Keratinocyte (primary cell): ENCODE measurements at regions not wholly inside any gene's neighbourhood (a gene's known extent, or its start where the extent isn't known, plus 50 kb on each side); places are given as distances from the start of the nearest gene placed in this dataset.

Source experiments
- DNase-seq: peaks from one replicate; pipeline ENCODE4 v3.0.0-alpha.2; 2011; ENCODE audit warnings: low read depth, missing footprints, low spot score
- FAIRE-seq: peaks from 2 replicates; lab custom pipeline; 2011; peaks lifted over from hg19 to GRCh38; lab: Jason Lieb, UNC
- H2AFZ ChIP-seq: 2 replicates; pipeline ENCODE4 v1.6.0; 2012; ENCODE audit warnings: low read length, control low read depth, inconsistent platforms; ENCODE audit not compliant: control insufficient read depth
- H3K27ac ChIP-seq: 2 replicates; pipeline ENCODE4 v1.5.1; 2011; ENCODE audit warnings: low read length; ENCODE audit not compliant: control insufficient read depth, insufficient read depth
- H3K27me3 ChIP-seq: 3 replicates; pipeline ENCODE4 v1.6.0; 2011; ENCODE audit warnings: low read length; ENCODE audit not compliant: control insufficient read depth, insufficient read depth; ENCODE audit errors: extremely low read depth
- H3K36me3 ChIP-seq, 2 experiments: 2 replicates in 1 of 2; 3 replicates in 1 of 2; pipeline ENCODE4 v1.5.1; 2011; ENCODE audit warnings: low read length in 2 of 2, mild to moderate bottlenecking in 1 of 2; ENCODE audit not compliant: control insufficient read depth in 2 of 2, insufficient read depth in 2 of 2; ENCODE audit errors: extremely low read depth in 1 of 2
- H3K4me1 ChIP-seq: 3 replicates; pipeline ENCODE4 v1.5.1; 2011; ENCODE audit warnings: low read length; ENCODE audit not compliant: control insufficient read depth, insufficient read depth; ENCODE audit errors: extremely low read depth
- H3K4me2 ChIP-seq: 3 replicates; pipeline ENCODE4 v1.6.0; 2011; ENCODE audit warnings: low read depth, low read length; ENCODE audit not compliant: control insufficient read depth, insufficient read depth; ENCODE audit errors: extremely low read depth
- H3K4me3 ChIP-seq, 3 experiments: fragments of 200-600 bp in 1 of 3; sonication (generic) in 1 of 3; 2 replicates in 2 of 3; 3 replicates in 1 of 3; pipeline ENCODE4 v1.5.1; 2011 to 2016; ENCODE audit warnings: low read length in 3 of 3, mild to moderate bottlenecking in 3 of 3, control low read depth in 2 of 3, inconsistent platforms in 1 of 3, low read depth in 1 of 3, mixed read lengths in 1 of 3, mixed run types in 1 of 3, moderate library complexity in 1 of 3; ENCODE audit not compliant: control insufficient read depth in 2 of 3, insufficient read depth in 2 of 3; ENCODE audit errors: extremely low read depth in 1 of 3
- H3K79me2 ChIP-seq: 2 replicates; pipeline ENCODE4 v1.6.0; 2012; ENCODE audit warnings: low read length; ENCODE audit not compliant: control insufficient read depth, insufficient read depth
- H3K9ac ChIP-seq: 3 replicates; pipeline ENCODE4 v1.6.0; 2011; ENCODE audit warnings: low read length; ENCODE audit not compliant: control insufficient read depth, insufficient read depth; ENCODE audit errors: extremely low read depth
- H3K9me1 ChIP-seq: 3 replicates; pipeline ENCODE4 v1.6.0; 2011; ENCODE audit warnings: low read length; ENCODE audit not compliant: control insufficient read depth, insufficient read depth; ENCODE audit errors: extremely low read depth
- H3K9me3 ChIP-seq: 2 replicates; pipeline ENCODE4 v1.5.1; 2012; ENCODE audit warnings: low read depth, low read length; ENCODE audit not compliant: control insufficient read depth
- H4K20me1 ChIP-seq: 3 replicates; pipeline ENCODE4 v1.6.0; 2011; ENCODE audit warnings: low read length; ENCODE audit not compliant: control insufficient read depth, insufficient read depth; ENCODE audit errors: extremely low read depth
- CTCF ChIP-seq, 3 experiments: IDR thresholded peaks in 1 of 3; conservative IDR thresholded peaks in 1 of 3; optimal IDR thresholded peaks in 1 of 3; 2 replicates in 2 of 3; 3 replicates in 1 of 3; pipeline versions ENCODE3 to v1.5.1; 2011; ENCODE audit warnings: low read length in 3 of 3, mild to moderate bottlenecking in 3 of 3, moderate library complexity in 2 of 3, control low read depth in 1 of 3, inconsistent platforms in 1 of 3; ENCODE audit not compliant: insufficient read depth in 2 of 3; ENCODE audit errors: extremely low read depth in 1 of 3
- EZH2 ChIP-seq: IDR thresholded peaks from one replicate; pipeline ENCODE4 v1.6.1; 2012; ENCODE audit warnings: inconsistent platforms, mild to moderate bottlenecking, low read length, moderate library complexity
- dilution Hi-C: fragments of 300-500 bp; cut with MboI; formaldehyde crosslinking; loops from one replicate; pipeline ENCODE4 v1.7.0; 2020; ENCODE audit warnings: low sequenced_read_pairs; ENCODE audit not compliant: extremely low pct_ligation_motif_present

- Histone ChIP-seq H3K9me3 (no peaks in the 10 kb centered on the region), H3K9me1 (no peaks in the 10 kb centered on the region), H3K9ac (no peak overlapping the region), H2AFZ (no peak overlapping the region), H4K20me1 (no peaks in the 10 kb centered on the region), H3K27ac (no peak overlapping the region), H3K79me2 (no peaks in the 10 kb centered on the region), H3K4me2 (no peak overlapping the region), H3K4me3 (no peak overlapping the region), H3K27me3 (no peaks in the 10 kb centered on the region), H3K36me3 (no peaks in the 10 kb centered on the region), H3K4me1 (no peaks in the 10 kb centered on the region)
- DNase-seq, result no peak
- no peak for FAIRE-seq
- TF ChIP-seq EZH2 (no peak), CTCF (optimal IDR thresholded peaks at IDR 0.05 in 1 of 3, IDR thresholded peaks at IDR 0.05 in 1 of 3, conservative IDR thresholded peaks at IDR 0.05 in 1 of 3; ENCODE audit: extremely low read depth in 1 of 3, insufficient read depth in 2 of 3, low read length in 3 of 3) (no peak)
- dilution Hi-C loops, result no loop called here
These were observed 132.1 kb upstream of the MARCHF11 start for GRCh38 chr5:16311666-16312065.

DNA sequence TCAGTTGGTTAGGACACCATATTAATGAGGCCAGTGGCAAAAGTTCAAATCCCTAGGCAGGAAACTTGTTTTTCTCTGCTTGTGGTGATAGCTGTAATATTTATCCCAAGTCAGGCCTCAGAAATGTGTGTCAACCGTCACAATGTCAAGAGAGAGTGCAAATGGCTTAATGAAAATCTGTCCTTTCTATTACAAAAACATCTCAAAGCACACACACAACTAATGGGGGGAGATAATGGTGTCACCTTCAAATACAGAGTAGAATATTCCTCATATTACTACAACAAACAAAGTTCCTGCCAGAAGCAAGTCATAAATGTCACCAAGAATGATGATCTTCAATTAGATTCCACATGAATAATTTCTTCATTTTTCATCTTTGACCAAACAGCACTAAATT is 127.2 kb upstream of the MARCHF11 start:
- no peaks in the 10 kb centered on the region for H3K9me1 ChIP-seq
- dilution Hi-C loops, result no loop called here
- no peaks in the 10 kb centered on the region for H4K20me1 ChIP-seq
- H3K27ac ChIP-seq, result no peak overlapping the region
- H2AFZ ChIP-seq, result no peak overlapping the region
- FAIRE-seq (no peak), DNase-seq (no peak)
- H3K79me2 ChIP-seq, result no peaks in the 10 kb centered on the region
- no peaks in the 10 kb centered on the region for H3K27me3 ChIP-seq
- no peaks in the 10 kb centered on the region for H3K36me3 ChIP-seq
- no peak for TF ChIP-seq CTCF (optimal IDR thresholded peaks at IDR 0.05 in 1 of 3, IDR thresholded peaks at IDR 0.05 in 1 of 3, conservative IDR thresholded peaks at IDR 0.05 in 1 of 3; ENCODE audit: extremely low read depth in 1 of 3, insufficient read depth in 2 of 3, low read length in 3 of 3)
- no peak for TF ChIP-seq EZH2
- no peak overlapping the region for H3K4me3 ChIP-seq
- H3K4me2 ChIP-seq, result no peak overlapping the region
- no peaks in the 10 kb centered on the region for H3K4me1 ChIP-seq
- H3K9me3 ChIP-seq, result no peaks in the 10 kb centered on the region
- H3K9ac ChIP-seq, result no peak overlapping the region
